ENCODE measurements at regions not wholly inside any gene's neighbourhood (a gene's known extent, or its start where the extent isn't known, plus 50 kb on each side); places are given as distances from the start of the nearest gene placed in this dataset.

- no peak for TF ChIP-seq CTCF (IDR thresholded peaks at IDR 0.05)
- TF ChIP-seq ZFX (IDR thresholded peaks at IDR 0.05; ENCODE audit: borderline replicate concordance): no peak
Observed at GRCh38 chr1:188462837-188463236, 1634.1 kb downstream of the PLA2G4A start.

All from 22Rv1 (cell line).